H1 (cell line): ENCODE measurements at regions not wholly inside any gene's neighbourhood (a gene's known extent, or its start where the extent isn't known, plus 50 kb on each side); places are given as distances from the start of the nearest gene placed in this dataset.

ENCODE experiments used
- CTCF ChIA-PET: fragments of 300-600 bp; sonication (Branson Sonifier 250); formaldehyde crosslinking; loops from one replicate; lab custom pipeline; 2021; ENCODE audit not compliant: partially characterized antibody; lab: Charles Lee
- POLR2A ChIA-PET: fragments of 300-600 bp; sonication (Branson Sonifier 250); formaldehyde crosslinking; loops from one replicate; lab custom pipeline; 2021; ENCODE audit warnings: inconsistent platforms; ENCODE audit not compliant: partially characterized antibody; lab: Charles Lee
- DNase-seq, 2 experiments: peaks; one replicate each; pipeline versions ENCODE4 v3.0.0 to v3.0.0-alpha.2; 2010 to 2022; ENCODE audit warnings: low spot score in 2 of 2, low read depth in 1 of 2, mixed read lengths in 1 of 2
- FAIRE-seq: peaks from 2 replicates; lab custom pipeline; 2011; peaks lifted over from hg19 to GRCh38; lab: Jason Lieb, UNC
- H2AFZ ChIP-seq: 2 replicates; pipeline ENCODE4 v1.8.1; 2012; ENCODE audit warnings: low read length, inconsistent platforms
- H2AK5ac ChIP-seq: 2 replicates; pipeline ENCODE4 v1.6.1; 2013; ENCODE audit warnings: low read depth, low read length
- H2BK120ac ChIP-seq: replicated peaks from 2 replicates; pipeline ENCODE3; 2013; ENCODE audit warnings: low read depth, low read length, inconsistent platforms
- H2BK12ac ChIP-seq: 2 replicates; pipeline ENCODE4 v1.6.1; 2013; ENCODE audit warnings: low read depth, low read length
- H2BK15ac ChIP-seq: 2 replicates; pipeline ENCODE4 v1.6.1; 2013; ENCODE audit warnings: low read length
- H2BK20ac ChIP-seq: 2 replicates; pipeline ENCODE4 v1.6.1; 2013; ENCODE audit warnings: low read length
- H2BK5ac ChIP-seq: 2 replicates; pipeline ENCODE4 v1.6.1; 2013; ENCODE audit warnings: low read depth, low read length
- H3K14ac ChIP-seq: 2 replicates; pipeline ENCODE4 v1.6.1; 2013; ENCODE audit warnings: inconsistent platforms; ENCODE audit not compliant: insufficient read length
- H3K18ac ChIP-seq: 2 replicates; pipeline ENCODE4 v1.6.1; 2013; ENCODE audit warnings: low read length; ENCODE audit errors: extremely low read depth
- H3K23ac ChIP-seq: 2 replicates; pipeline ENCODE4 v1.6.1; 2013; ENCODE audit warnings: inconsistent platforms; ENCODE audit not compliant: insufficient read length
- H3K23me2 ChIP-seq: 2 replicates; pipeline ENCODE4 v1.6.1; 2013; ENCODE audit warnings: low read depth, low read length
- H3K27ac ChIP-seq: 2 replicates; pipeline ENCODE4 v1.6.1; 2011; ENCODE audit warnings: low read depth, low read length, inconsistent platforms
- H3K27me3 ChIP-seq, 4 experiments: replicated peaks in 1 of 4; 1 replicate in 1 of 4; 2 replicates in 3 of 4; pipeline versions ENCODE4 v1.6.1 to v1.8.1; 2011 to 2013; ENCODE audit warnings: low read length in 3 of 4, mild to moderate bottlenecking in 3 of 4, inconsistent platforms in 2 of 4, mixed read lengths in 2 of 4, moderate library complexity in 1 of 4; ENCODE audit not compliant: control insufficient read depth in 3 of 4, insufficient read depth in 3 of 4; ENCODE audit errors: extremely low read depth in 1 of 4
- H3K36me3 ChIP-seq, 4 experiments: 2 replicates each; pipeline versions ENCODE4 v1.6.1 to v1.8.1; 2011 to 2013; ENCODE audit warnings: mild to moderate bottlenecking in 4 of 4, low read length in 3 of 4, moderate library complexity in 2 of 4, control low read depth in 1 of 4, inconsistent platforms in 1 of 4; ENCODE audit not compliant: insufficient read depth in 4 of 4, control insufficient read depth in 2 of 4
- H3K4ac ChIP-seq: replicated peaks from 2 replicates; pipeline ENCODE3; 2013; ENCODE audit warnings: low read length, low read depth, mixed read lengths, inconsistent platforms; ENCODE audit not compliant: insufficient read length
- H3K4me1 ChIP-seq, 4 experiments: replicated peaks in 1 of 4; 1 replicate in 1 of 4; 2 replicates in 3 of 4; pipeline versions ENCODE4 v1.6.1 to v1.8.1; 2011 to 2013; ENCODE audit warnings: low read length in 3 of 4, inconsistent platforms in 2 of 4, mixed read lengths in 1 of 4; ENCODE audit not compliant: insufficient read depth in 4 of 4, control insufficient read depth in 3 of 4
- H3K4me2 ChIP-seq, 2 experiments: 2 replicates each; pipeline versions ENCODE4 v1.6.1 to v1.8.1; 2011 to 2013; ENCODE audit warnings: low read depth in 2 of 2, low read length in 2 of 2, control low read depth in 1 of 2, inconsistent platforms in 1 of 2, mild to moderate bottlenecking in 1 of 2; ENCODE audit not compliant: insufficient read depth in 1 of 2
- H3K4me3 ChIP-seq, 4 experiments: fragments of 200-600, 300-600 bp in 1 of 4; sonication (generic), shearing (Covaris generic), sonication (Bioruptor Twin) in 1 of 4; 2 replicates each; pipeline versions ENCODE4 v1.5.1 to v1.8.1; 2011 to 2016; ENCODE audit warnings: low read length in 4 of 4, low read depth in 3 of 4, control low read depth in 2 of 4, inconsistent platforms in 2 of 4, mild to moderate bottlenecking in 2 of 4, mixed read lengths in 1 of 4, moderate library complexity in 1 of 4; ENCODE audit not compliant: insufficient read depth in 2 of 4; ENCODE audit errors: extremely low read depth in 1 of 4
- H3K56ac ChIP-seq: replicated peaks from 2 replicates; pipeline ENCODE3; 2013; ENCODE audit warnings: low read depth, mild to moderate bottlenecking, mixed read lengths, low read length, inconsistent platforms; ENCODE audit not compliant: insufficient read length
- H3K79me1 ChIP-seq: 2 replicates; pipeline ENCODE4 v1.6.1; 2013; ENCODE audit warnings: low read depth, low read length, control low read depth
- H3K79me2 ChIP-seq, 2 experiments: 2 replicates each; pipeline versions ENCODE4 v1.6.1 to v1.8.1; 2012 to 2013; ENCODE audit warnings: low read length in 2 of 2, mild to moderate bottlenecking in 2 of 2, inconsistent platforms in 1 of 2; ENCODE audit not compliant: insufficient read depth in 2 of 2, control insufficient read depth in 1 of 2
- H3K9ac ChIP-seq, 4 experiments: replicated peaks in 1 of 4; 1 replicate in 1 of 4; 2 replicates in 3 of 4; pipeline versions ENCODE4 v1.6.1 to v1.8.1; 2011 to 2013; ENCODE audit warnings: low read depth in 3 of 4, low read length in 3 of 4, control low read depth in 2 of 4, mild to moderate bottlenecking in 2 of 4, moderate library complexity in 2 of 4, inconsistent platforms in 1 of 4; ENCODE audit errors: extremely low read depth in 1 of 4
- H3K9me3 ChIP-seq, 2 experiments: 2 replicates each; pipeline versions ENCODE4 v1.6.1 to v1.8.1; 2012 to 2013; ENCODE audit warnings: mild to moderate bottlenecking in 2 of 2, moderate library complexity in 2 of 2, control low read depth in 1 of 2, inconsistent platforms in 1 of 2, low read depth in 1 of 2, low read length in 1 of 2, mixed read lengths in 1 of 2; ENCODE audit not compliant: insufficient read depth in 2 of 2
- H4K20me1 ChIP-seq, 2 experiments: replicated peaks in 1 of 2; 2 replicates each; pipeline versions ENCODE3 to v1.8.1; 2011 to 2013; ENCODE audit warnings: inconsistent platforms in 2 of 2, low read length in 2 of 2, mild to moderate bottlenecking in 1 of 2; ENCODE audit not compliant: insufficient read depth in 2 of 2, control insufficient read depth in 1 of 2
- H4K5ac ChIP-seq: 2 replicates; pipeline ENCODE4 v1.6.1; 2013; ENCODE audit warnings: low read length, low read depth, mixed read lengths, inconsistent platforms; ENCODE audit not compliant: insufficient read length
- H4K8ac ChIP-seq: 2 replicates; pipeline ENCODE4 v1.8.0; 2013; ENCODE audit warnings: mild to moderate bottlenecking, moderate library complexity, low read length, inconsistent platforms; ENCODE audit not compliant: insufficient read depth; ENCODE audit errors: extremely low read depth
- H4K91ac ChIP-seq: replicated peaks from 2 replicates; pipeline ENCODE3; 2013; ENCODE audit warnings: low read length, mixed read lengths, inconsistent platforms; ENCODE audit not compliant: insufficient read length
- EP300 ChIP-seq, 2 experiments: IDR thresholded peaks; 1 replicate in 1 of 2; 2 replicates in 1 of 2; pipeline ENCODE4 v1.6.1; 2011 to 2012; ENCODE audit warnings: low read depth in 2 of 2, low read length in 2 of 2, mild to moderate bottlenecking in 2 of 2, borderline replicate concordance in 1 of 2, inconsistent platforms in 1 of 2, moderate library complexity in 1 of 2
- PHF8 ChIP-seq: fragments of 200-600 bp; sonication (generic); conservative IDR thresholded peaks from 2 replicates; pipeline ENCODE4 v1.7.1; 2012; ENCODE audit warnings: low read depth, mild to moderate bottlenecking, inconsistent platforms, low read length, moderate library complexity
- RBBP5 ChIP-seq: IDR thresholded peaks from 2 replicates; pipeline ENCODE4 v1.7.1; 2012; ENCODE audit warnings: low read depth, mild to moderate bottlenecking, inconsistent platforms, low read length, moderate library complexity, borderline replicate concordance
- SP1 ChIP-seq: IDR thresholded peaks from 2 replicates; pipeline ENCODE4 v1.6.1; 2011; ENCODE audit warnings: low read depth, low read length
- TBP ChIP-seq: IDR thresholded peaks from 2 replicates; pipeline ENCODE4 v1.6.1; 2011; ENCODE audit warnings: low read depth, low read length, improper control_type of control experiment
- WGBS, 2 experiments: shearing (Covaris generic) in 1 of 2; methylation state at CpG; one replicate each; pipeline versions ENCODE4 v1.1.6 to v1.1.7; 2013 to 2015; ENCODE audit warnings: low lambda C conversion rate in 2 of 2, mixed read lengths in 2 of 2, inconsistent platforms in 1 of 2, low coverage in 1 of 2, missing lambda C conversion rate in 1 of 2; ENCODE audit not compliant: insufficient replicate concordance in 2 of 2, insufficient coverage in 1 of 2, insufficient read length in 1 of 2; ENCODE audit errors: extremely low coverage in 1 of 2, missing lambda C conversion rate in 1 of 2; 5-methylcytosine and 5-hydroxymethylcytosine counted together

DNA sequence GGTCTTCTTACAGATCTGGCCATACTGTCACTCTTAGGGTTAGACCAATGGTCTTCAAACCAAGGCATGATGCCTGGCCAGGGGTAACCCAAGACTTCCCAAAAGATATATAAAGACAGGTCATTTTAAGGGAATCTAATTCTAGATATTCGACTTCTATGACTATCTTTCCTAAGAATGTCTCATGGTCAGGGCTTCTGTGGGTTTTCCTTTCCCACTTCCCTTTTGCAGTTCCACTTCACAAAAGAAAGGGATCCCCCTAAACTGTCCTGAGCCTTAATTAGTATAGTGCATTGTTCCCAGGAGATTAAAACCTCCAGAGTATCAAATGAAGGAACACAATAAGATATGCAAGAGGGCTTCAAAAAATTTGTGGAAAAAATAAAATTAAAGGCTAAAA, 223.6 kb upstream of the SIX2 start:
- 86% methylated on average over 1 of the region's 1 CpG; no CpG with 5 or more reads in 1 of the 2 experiments for whole genome bisulfite sequencing, 2 experiments
- no peak overlapping the region for H3K56ac ChIP-seq
- H3K79me2 ChIP-seq, result no peaks in the 10 kb centered on the region
- no peak overlapping the region for H3K4ac ChIP-seq
- DNase-seq (no peak), FAIRE-seq (no peak)
- H3K23ac ChIP-seq, result no peak overlapping the region
- H3K9ac ChIP-seq, result no peak overlapping the region
- no peak overlapping the region for H3K27ac ChIP-seq
- no peaks in the 10 kb centered on the region for H3K79me1 ChIP-seq
- no peak overlapping the region for H2BK12ac ChIP-seq
- no peak overlapping the region for H2BK120ac ChIP-seq
- no peak overlapping the region for H4K8ac ChIP-seq
- no peaks in the 10 kb centered on the region for H4K20me1 ChIP-seq
- no peak overlapping the region for H3K18ac ChIP-seq
- no peaks in the 10 kb centered on the region for H3K9me3 ChIP-seq
- H4K91ac ChIP-seq, result no peak overlapping the region
- no peak overlapping the region for H2BK5ac ChIP-seq
- no peak overlapping the region for H3K4me2 ChIP-seq
- ChIA-PET POLR2A (no interaction called here), CTCF (no interaction called here)
- no peak overlapping the region for H4K5ac ChIP-seq
- no peak overlapping the region for H3K14ac ChIP-seq
- no peak overlapping the region for H3K4me3 ChIP-seq
- no peak overlapping the region for H2AK5ac ChIP-seq
- no peaks in the 10 kb centered on the region for H3K36me3 ChIP-seq
- H2BK15ac ChIP-seq, result no peak overlapping the region
- H3K23me2 ChIP-seq, result no peaks in the 10 kb centered on the region
- no peaks in the 10 kb centered on the region for H3K27me3 ChIP-seq
- no peaks in the 10 kb centered on the region for H3K4me1 ChIP-seq
- H2BK20ac ChIP-seq, result no peak overlapping the region
- no peak overlapping the region for H2AFZ ChIP-seq
- TF ChIP-seq TBP (no peak), PHF8 (no peak), RBBP5 (no peak), EP300 (IDR thresholded peaks at IDR 0.05; ENCODE audit: borderline replicate concordance in 1 of 2, low read depth in 2 of 2, low read length in 2 of 2) (no peak), SP1 (no peak)
